ENCODE measurements at regions not wholly inside any gene's neighbourhood (a gene's known extent, or its start where the extent isn't known, plus 50 kb on each side); places are given as distances from the start of the nearest gene placed in this dataset.

DNA sequence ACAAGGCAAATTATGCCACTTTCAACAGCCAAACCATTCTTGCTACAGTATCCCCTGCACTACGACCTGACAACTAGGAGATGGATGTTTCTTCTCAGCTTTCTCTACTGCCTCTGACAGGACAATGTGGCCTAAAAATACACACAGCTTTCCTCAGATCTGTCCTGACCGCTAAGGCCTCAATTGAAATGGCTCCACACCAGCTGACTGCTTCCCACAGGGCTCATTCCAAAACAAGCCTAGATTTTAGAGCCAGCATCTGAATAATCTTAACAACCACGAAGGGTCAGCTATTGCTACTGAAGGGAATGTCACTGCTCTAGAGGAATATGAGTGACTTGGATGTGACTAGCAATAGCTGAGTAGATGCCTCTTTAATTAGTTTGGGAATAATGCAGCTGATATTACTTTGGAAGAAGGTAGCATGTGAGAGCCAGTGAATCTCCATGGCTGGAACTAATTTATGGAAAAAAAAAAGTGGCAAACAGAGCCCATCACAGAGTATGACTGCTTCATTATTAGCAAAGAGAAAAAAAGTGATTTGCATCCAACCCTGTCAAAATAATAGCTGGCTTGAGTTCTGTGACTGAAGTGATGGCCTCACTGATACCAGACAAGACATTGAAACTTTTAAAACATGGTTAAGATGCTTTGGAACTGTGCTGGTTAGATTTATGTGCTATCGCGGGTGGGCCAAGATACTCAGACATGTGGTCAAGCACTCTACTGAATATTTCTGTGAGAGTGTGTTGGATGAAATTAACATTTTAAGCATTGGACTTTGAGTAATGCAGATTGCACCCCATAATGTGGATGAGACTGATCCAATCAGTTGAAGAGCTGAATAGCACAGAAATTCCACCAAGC lies 450.2 kb downstream of the NR2F1-AS1 start:
- TF ChIP-seq CTCF (IDR thresholded peaks at IDR 0.05; ENCODE audit: insufficient read depth, low read length): no peak
- TF ChIP-seq POLR2AphosphoS5 (IDR thresholded peaks at IDR 0.05; ENCODE audit: low read depth): no peak
- TF ChIP-seq, protein P1, sequence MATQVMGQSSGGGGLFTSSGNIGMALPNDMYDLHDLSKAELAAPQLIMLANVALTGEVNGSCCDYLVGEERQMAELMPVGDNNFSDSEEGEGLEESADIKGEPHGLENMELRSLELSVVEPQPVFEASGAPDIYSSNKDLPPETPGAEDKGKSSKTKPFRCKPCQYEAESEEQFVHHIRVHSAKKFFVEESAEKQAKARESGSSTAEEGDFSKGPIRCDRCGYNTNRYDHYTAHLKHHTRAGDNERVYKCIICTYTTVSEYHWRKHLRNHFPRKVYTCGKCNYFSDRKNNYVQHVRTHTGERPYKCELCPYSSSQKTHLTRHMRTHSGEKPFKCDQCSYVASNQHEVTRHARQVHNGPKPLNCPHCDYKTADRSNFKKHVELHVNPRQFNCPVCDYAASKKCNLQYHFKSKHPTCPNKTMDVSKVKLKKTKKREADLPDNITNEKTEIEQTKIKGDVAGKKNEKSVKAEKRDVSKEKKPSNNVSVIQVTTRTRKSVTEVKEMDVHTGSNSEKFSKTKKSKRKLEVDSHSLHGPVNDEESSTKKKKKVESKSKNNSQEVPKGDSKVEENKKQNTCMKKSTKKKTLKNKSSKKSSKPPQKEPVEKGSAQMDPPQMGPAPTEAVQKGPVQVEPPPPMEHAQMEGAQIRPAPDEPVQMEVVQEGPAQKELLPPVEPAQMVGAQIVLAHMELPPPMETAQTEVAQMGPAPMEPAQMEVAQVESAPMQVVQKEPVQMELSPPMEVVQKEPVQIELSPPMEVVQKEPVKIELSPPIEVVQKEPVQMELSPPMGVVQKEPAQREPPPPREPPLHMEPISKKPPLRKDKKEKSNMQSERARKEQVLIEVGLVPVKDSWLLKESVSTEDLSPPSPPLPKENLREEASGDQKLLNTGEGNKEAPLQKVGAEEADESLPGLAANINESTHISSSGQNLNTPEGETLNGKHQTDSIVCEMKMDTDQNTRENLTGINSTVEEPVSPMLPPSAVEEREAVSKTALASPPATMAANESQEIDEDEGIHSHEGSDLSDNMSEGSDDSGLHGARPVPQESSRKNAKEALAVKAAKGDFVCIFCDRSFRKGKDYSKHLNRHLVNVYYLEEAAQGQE (IDR thresholded peaks at IDR 0.05; ENCODE audit: insufficient replicate concordance, low read depth): no peak
- no peak for TF ChIP-seq GABPA (IDR thresholded peaks at IDR 0.05; ENCODE audit: low read depth)
- TF ChIP-seq SPI1 (IDR thresholded peaks at IDR 0.05; ENCODE audit: borderline replicate concordance, low read depth): no peak

Measured in HL-60 (cell line).